ENCODE measurements at regions not wholly inside any gene's neighbourhood (a gene's known extent, or its start where the extent isn't known, plus 50 kb on each side); places are given as distances from the start of the nearest gene placed in this dataset.

GRCh38 chr13:81487151-81487550, 1146.2 kb upstream of the SPRY2 start:
- no peak overlapping the region for H3K4me3 ChIP-seq (ENCODE audit: control extremely low read depth in 1 of 5, extremely low read depth in 1 of 5, insufficient read depth in 1 of 5, low read depth in 2 of 5, low read length in 4 of 5)
- no peak overlapping the region for H3K27ac Mint-ChIP-seq

GRCh38 chr13:81480634-81481033, 1139.7 kb upstream of the SPRY2 start:
- CTCF ChIA-PET: no interaction called here
- ATAC-seq (ENCODE audit: low read depth): no peak
- Histone ChIP-seq H3K4me2 (replicated peaks; ENCODE audit: low read depth, low read length, poor library complexity, severe bottlenecking) (no peak overlapping the region), H3K79me2 (ENCODE audit: control insufficient read depth, insufficient read depth, low read length) (no peaks in the 10 kb centered on the region), H4K20me1 (ENCODE audit: control insufficient read depth, insufficient read depth, low read length, poor library complexity, severe bottlenecking) (no peaks in the 10 kb centered on the region), H3K4me1 (ENCODE audit: control insufficient read depth in 2 of 2, insufficient read depth in 2 of 2, low read length in 2 of 2) (no peaks in the 10 kb centered on the region), H3K9me3 (ENCODE audit: control extremely low read depth in 1 of 3, control insufficient read depth in 2 of 3, insufficient read depth in 1 of 3, low read length in 2 of 3) (no peaks in the 10 kb centered on the region), H3K36me3 (replicated peaks in 1 of 2; ENCODE audit: control extremely low read depth in 1 of 2, control insufficient read depth in 1 of 2, extremely low read depth in 1 of 2, insufficient read depth in 2 of 2, low read length in 1 of 2) (no peaks in the 10 kb centered on the region), H3K27me3 (replicated peaks in 1 of 4; ENCODE audit: control extremely low read depth in 1 of 4, control insufficient read depth in 3 of 4, insufficient read depth in 4 of 4, low read length in 3 of 4) (no peaks in the 10 kb centered on the region), H3K9ac (ENCODE audit: low read length) (no peak overlapping the region), H2AFZ (ENCODE audit: insufficient read depth, low read depth, low read length, poor library complexity, severe bottlenecking) (no peak overlapping the region), H3K27ac (ENCODE audit: low read length in 2 of 2) (no peak overlapping the region), H3K4me3 (ENCODE audit: control extremely low read depth in 1 of 5, extremely low read depth in 1 of 5, insufficient read depth in 1 of 5, low read depth in 2 of 5, low read length in 4 of 5) (no peak overlapping the region)
- POLR2A ChIA-PET: no interaction called here
- no peak overlapping the region for H3K27ac Mint-ChIP-seq
- no peaks in the 10 kb centered on the region for H3K4me1 Mint-ChIP-seq
- H3K9me3 Mint-ChIP-seq (ENCODE audit: insufficient read depth): peaks cover 4% of the 10 kb centered on the region
- 69% methylated on average over 2 of the region's 2 CpGs for WGBS (ENCODE audit: insufficient coverage)
- intact Hi-C loops (cut with micrococcal nuclease): no loop called here
- TF ChIP-seq EZH2 (IDR thresholded peaks at IDR 0.05; ENCODE audit: borderline replicate concordance, insufficient read depth, low read depth, low read length, poor library complexity, severe bottlenecking) (no peak), CTCF (IDR thresholded peaks at IDR 0.05) (no peak)
- DNase-seq: no peak
- no peak overlapping the region for H3K4me3 Mint-ChIP-seq
- H3K27me3 Mint-ChIP-seq: no peaks in the 10 kb centered on the region

More at GRCh38 chr13:81487151-81487550, 1146.2 kb upstream of the SPRY2 start:
- H4K20me1 ChIP-seq (ENCODE audit: control insufficient read depth, insufficient read depth, low read length, poor library complexity, severe bottlenecking): no peaks in the 10 kb centered on the region
- H3K79me2 ChIP-seq (ENCODE audit: control insufficient read depth, insufficient read depth, low read length): no peaks in the 10 kb centered on the region
- ChIA-PET POLR2A (no interaction called here), CTCF (no interaction called here)
- Mint-ChIP-seq H3K27me3 (no peaks in the 10 kb centered on the region), H3K4me3 (no peak overlapping the region), H3K4me1 (no peaks in the 10 kb centered on the region), H3K9me3 (ENCODE audit: insufficient read depth) (peaks cover 4% of the 10 kb centered on the region)
- H3K4me2 ChIP-seq (replicated peaks; ENCODE audit: low read depth, low read length, poor library complexity, severe bottlenecking): no peak overlapping the region
- no peaks in the 10 kb centered on the region for H3K27me3 ChIP-seq (replicated peaks in 1 of 4; ENCODE audit: control extremely low read depth in 1 of 4, control insufficient read depth in 3 of 4, insufficient read depth in 4 of 4, low read length in 3 of 4)
- intact Hi-C loops (cut with micrococcal nuclease): no loop called here
- DNase-seq (no peak), ATAC-seq (ENCODE audit: low read depth) (no peak)
- H3K36me3 ChIP-seq (replicated peaks in 1 of 2; ENCODE audit: control extremely low read depth in 1 of 2, control insufficient read depth in 1 of 2, extremely low read depth in 1 of 2, insufficient read depth in 2 of 2, low read length in 1 of 2): no peaks in the 10 kb centered on the region
- WGBS (ENCODE audit: insufficient coverage): 41% methylated on average over 2 of the region's 3 CpGs
- H3K4me1 ChIP-seq (ENCODE audit: control insufficient read depth in 2 of 2, insufficient read depth in 2 of 2, low read length in 2 of 2): no peaks in the 10 kb centered on the region
- no peak overlapping the region for H2AFZ ChIP-seq (ENCODE audit: insufficient read depth, low read depth, low read length, poor library complexity, severe bottlenecking)
- no peak overlapping the region for H3K27ac ChIP-seq (ENCODE audit: low read length in 2 of 2)
- H3K9ac ChIP-seq (ENCODE audit: low read length): no peak overlapping the region
- TF ChIP-seq CTCF (IDR thresholded peaks at IDR 0.05): no peak
- no peak for TF ChIP-seq EZH2 (IDR thresholded peaks at IDR 0.05; ENCODE audit: borderline replicate concordance, insufficient read depth, low read depth, low read length, poor library complexity, severe bottlenecking)
- H3K9me3 ChIP-seq (ENCODE audit: control extremely low read depth in 1 of 3, control insufficient read depth in 2 of 3, insufficient read depth in 1 of 3, low read length in 2 of 3): no peaks in the 10 kb centered on the region
